Erythroblast (primary cell): ENCODE measurements at regions not wholly inside any gene's neighbourhood (a gene's known extent, or its start where the extent isn't known, plus 50 kb on each side); places are given as distances from the start of the nearest gene placed in this dataset.
"Not testable (repeated sequence)": the region's sequence is repeated elsewhere in the genome, so short reads cannot be mapped to it uniquely, and the experiment has no call there.

Experiments
- GATA1 ChIP-seq: IDR thresholded peaks from 2 replicates; pipeline ENCODE4 v1.6.1; 2011; ENCODE audit warnings: low read depth, mild to moderate bottlenecking, control low read depth, low read length, moderate library complexity
- POLR2A ChIP-seq: IDR thresholded peaks from 2 replicates; pipeline ENCODE4 v1.6.1; 2011; ENCODE audit warnings: mild to moderate bottlenecking, low read length

DNA sequence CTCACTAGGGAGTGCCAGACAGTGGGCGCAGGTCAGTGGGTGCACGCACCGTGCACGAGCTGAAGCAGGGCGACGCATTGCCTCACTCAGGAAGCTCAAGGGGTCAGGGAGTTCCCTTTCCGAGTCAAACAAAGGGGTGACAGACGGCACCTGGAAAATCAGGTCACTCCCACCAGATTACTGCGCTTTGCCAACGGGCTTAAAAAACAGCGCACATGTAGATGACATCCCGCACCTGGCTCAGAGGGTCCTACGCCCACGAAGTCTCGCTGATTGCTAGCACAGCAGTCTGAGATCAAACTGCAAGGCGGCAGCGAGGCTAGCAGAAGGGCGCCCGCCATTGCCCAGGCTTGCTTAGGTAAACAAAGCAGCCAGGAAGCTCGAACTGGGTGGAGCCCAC lies 428.5 kb upstream of the SLC39A10 start:
- TF ChIP-seq POLR2A, GATA1: not testable (repeated sequence)
